ENCODE measurements at regions not wholly inside any gene's neighbourhood (a gene's known extent, or its start where the extent isn't known, plus 50 kb on each side); places are given as distances from the start of the nearest gene placed in this dataset.

DNA sequence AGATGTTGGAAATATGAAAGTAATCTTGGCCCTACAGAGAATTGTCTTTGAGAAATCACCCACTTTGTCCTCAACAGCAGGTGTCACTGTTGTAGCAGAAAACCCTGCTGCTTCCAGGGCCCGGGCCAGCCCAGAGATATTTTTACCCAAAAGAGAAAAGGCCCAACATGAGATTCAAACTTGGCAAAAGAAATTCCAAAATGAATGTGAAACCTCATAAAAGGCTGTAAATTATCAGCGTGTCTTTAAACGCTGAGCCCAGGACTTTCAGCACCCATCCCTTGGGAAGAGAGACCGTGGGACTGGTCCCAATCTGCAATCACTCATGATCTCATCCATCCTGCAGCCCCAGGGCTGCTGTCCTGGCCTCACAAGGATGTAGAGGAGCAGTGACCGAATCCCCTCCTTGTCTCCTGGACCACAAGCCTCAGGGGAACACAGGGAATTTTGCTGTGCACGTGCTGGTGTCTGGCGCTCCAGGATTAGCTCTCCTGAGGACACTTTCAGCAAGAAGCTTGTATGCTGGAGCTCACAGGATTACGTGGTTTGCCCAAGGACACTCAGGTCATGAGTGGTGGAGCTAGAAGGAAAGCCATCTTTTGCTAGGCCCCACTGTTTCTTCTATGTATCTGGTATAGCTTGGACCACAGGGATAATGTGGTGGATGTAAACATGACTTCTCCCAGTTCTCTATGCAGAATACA lies 202.1 kb downstream of the RNF144A start:
- Histone ChIP-seq H3K36me3 (ENCODE audit: insufficient read depth) (no peaks in the 10 kb centered on the region), H3K4me3 (ENCODE audit: low read depth, low read length) (no peak overlapping the region), H3K4me1 (ENCODE audit: insufficient read depth) (no peaks in the 10 kb centered on the region), H3K27ac (ENCODE audit: low read depth) (no peak overlapping the region)
- DNase-seq (ENCODE audit: extremely low spot score) = peak; percentile 40
- WGBS = 36% methylated on average over 8 of the region's 8 CpGs

DNA sequence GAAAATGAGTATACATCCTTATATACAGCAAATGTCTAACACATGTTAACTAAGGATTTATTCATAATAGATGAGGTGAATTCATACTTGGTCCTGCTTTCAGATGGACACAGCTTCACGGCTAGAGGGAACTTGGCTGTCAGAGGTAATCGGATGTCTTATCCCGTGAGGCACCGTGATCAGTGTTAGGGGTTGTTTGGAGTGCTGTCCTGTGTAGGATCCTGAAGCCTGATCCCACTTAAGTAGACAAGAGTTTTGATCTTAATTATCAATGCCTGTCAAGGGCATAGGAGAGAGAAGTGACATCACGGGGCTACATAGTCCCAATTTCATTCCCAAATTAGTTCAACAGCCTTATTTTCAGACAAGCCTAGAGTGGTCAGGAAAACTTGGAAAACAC lies 204.6 kb downstream of the RNF144A start:
- no peak overlapping the region for H3K27ac ChIP-seq (ENCODE audit: low read depth)

DNA sequence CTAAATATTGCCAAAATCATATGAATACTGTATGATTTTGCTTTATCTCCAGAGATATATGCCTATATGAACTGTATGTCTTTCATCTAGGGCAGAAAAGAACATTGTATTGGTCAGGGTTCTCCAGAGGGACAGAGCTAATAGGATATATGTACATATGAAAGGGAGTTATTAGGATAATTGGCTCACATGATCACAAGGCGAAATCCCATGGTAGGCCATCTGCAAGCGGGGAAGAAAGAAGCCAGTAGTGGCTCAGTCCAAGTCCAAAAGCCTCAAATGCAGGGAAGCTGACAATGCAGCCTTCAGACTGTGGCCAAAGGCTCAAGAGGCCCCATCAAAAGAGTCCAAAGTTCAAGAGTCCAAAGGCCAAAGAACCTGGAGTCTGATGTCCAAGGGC lies 209.9 kb downstream of the RNF144A start:
- Histone ChIP-seq H3K4me3 (ENCODE audit: low read depth, low read length) (no peak overlapping the region), H3K4me1 (ENCODE audit: insufficient read depth) (no peaks in the 10 kb centered on the region), H3K27ac (ENCODE audit: low read depth) (no peak overlapping the region), H3K36me3 (ENCODE audit: insufficient read depth) (no peaks in the 10 kb centered on the region)
- no peak for DNase-seq (ENCODE audit: extremely low spot score)
- over 99% methylated on average over 2 of the region's 2 CpGs for WGBS

More for the DNA sequence above, 204.6 kb downstream of the RNF144A start:
- no peaks in the 10 kb centered on the region for H3K36me3 ChIP-seq (ENCODE audit: insufficient read depth)
- H3K4me3 ChIP-seq (ENCODE audit: low read depth, low read length) = no peak overlapping the region
- H3K4me1 ChIP-seq (ENCODE audit: insufficient read depth) = no peaks in the 10 kb centered on the region
- DNase-seq (ENCODE audit: extremely low spot score) = no peak
- WGBS = 99% methylated on average over 5 of the region's 5 CpGs

DNA sequence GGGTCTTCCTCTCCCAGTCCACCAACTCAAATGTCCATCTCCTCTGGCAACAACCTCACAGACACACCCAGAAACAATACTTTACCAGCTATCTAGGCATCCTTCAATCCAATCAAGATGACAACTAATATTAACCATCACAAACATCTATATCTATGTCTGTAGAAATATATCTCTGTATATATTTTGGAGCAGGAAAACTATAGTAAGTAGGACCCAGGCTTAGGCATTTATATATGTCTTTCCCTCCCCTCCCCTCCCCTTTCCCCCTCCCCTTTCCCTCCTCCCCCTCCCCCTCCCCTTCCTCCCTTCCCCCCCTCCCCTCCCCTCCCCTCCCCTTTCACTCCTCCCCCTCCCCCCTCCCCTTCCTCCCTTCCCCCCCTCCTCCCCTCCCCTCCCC lies 210.5 kb downstream of the RNF144A start:
- Histone ChIP-seq H3K27ac (ENCODE audit: low read depth) (no peak overlapping the region), H3K36me3 (ENCODE audit: insufficient read depth) (no peaks in the 10 kb centered on the region), H3K4me1 (ENCODE audit: insufficient read depth) (no peaks in the 10 kb centered on the region), H3K4me3 (ENCODE audit: low read depth, low read length) (no peak overlapping the region)
- no peak for DNase-seq (ENCODE audit: extremely low spot score)

DNA sequence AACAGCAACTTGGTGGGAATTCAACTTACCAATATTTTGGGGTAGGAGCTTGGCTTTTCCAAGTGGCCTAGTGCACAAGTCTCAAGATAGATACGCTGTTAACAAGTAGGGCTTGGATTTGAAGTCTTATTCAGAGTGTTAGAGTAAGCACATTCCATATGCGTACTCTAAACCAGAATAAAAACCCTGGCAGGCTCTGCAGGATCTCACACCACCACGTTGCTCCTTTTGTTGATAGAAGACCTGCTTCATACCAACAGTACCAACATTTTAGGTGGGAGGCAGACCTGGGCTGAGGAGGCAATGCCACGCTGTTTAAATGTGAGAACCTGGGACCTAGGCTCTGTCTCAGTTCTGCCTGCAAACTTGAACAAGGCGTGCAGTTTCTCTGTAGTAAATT lies 214.0 kb downstream of the RNF144A start:
- WGBS = 74% methylated on average over 5 of the region's 5 CpGs
- no peaks in the 10 kb centered on the region for H3K4me1 ChIP-seq (ENCODE audit: insufficient read depth)
- H3K27ac ChIP-seq (ENCODE audit: low read depth) = no peak overlapping the region
- H3K36me3 ChIP-seq (ENCODE audit: insufficient read depth) = no peaks in the 10 kb centered on the region
- DNase-seq (ENCODE audit: extremely low spot score) = no peak
- H3K4me3 ChIP-seq (ENCODE audit: low read depth, low read length) = no peak overlapping the region

DNA sequence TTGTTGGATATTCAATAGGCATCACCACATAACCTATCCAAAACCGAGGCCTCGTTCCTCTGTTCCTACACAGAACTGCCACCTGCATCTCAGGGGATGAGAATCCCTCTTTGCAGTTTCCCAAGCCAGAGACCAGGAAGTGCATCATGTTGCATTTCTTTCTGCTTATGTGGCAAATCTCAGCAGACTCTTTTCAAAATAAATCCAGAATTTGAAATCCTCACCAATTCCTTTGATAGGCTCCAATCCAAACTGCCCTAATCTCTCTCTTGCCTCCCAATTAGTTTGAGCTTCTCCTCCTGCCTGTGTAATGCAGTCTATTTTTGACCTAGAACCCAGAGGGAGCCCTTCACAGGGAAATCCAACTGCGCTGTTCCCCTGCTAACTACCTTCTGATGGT lies 215.5 kb downstream of the RNF144A start:
- WGBS = 97% methylated on average over 3 of the region's 3 CpGs
- Histone ChIP-seq H3K36me3 (ENCODE audit: insufficient read depth) (no peaks in the 10 kb centered on the region), H3K4me1 (ENCODE audit: insufficient read depth) (no peaks in the 10 kb centered on the region), H3K27ac (ENCODE audit: low read depth) (no peak overlapping the region), H3K4me3 (ENCODE audit: low read depth, low read length) (no peak overlapping the region)
- no peak for DNase-seq (ENCODE audit: extremely low spot score)

DNA sequence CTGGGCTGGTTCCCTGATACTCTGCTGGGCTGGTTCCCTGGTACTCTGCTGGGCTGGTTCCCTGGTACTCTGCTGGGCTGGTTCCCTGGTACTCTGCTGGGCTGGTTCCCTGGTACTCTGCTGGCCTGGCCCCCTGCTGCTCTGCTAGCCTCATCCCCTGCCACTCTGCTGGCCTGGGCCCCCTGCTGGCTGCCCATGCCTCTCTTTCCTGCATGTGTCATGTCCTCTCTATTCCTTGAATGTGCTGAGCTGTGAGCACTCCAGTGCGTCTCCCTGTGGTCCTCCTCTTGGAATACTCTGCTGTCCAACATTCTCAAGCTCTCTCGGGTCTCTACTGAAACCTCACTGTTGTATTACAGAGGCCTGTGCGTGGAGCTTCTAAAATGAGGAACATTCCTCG lies 216.3 kb downstream of the RNF144A start:
- WGBS = 95% methylated on average over 4 of the region's 4 CpGs
- Histone ChIP-seq H3K4me3 (ENCODE audit: low read depth, low read length) (no peak overlapping the region), H3K27ac (ENCODE audit: low read depth) (no peak overlapping the region), H3K36me3 (ENCODE audit: insufficient read depth) (no peaks in the 10 kb centered on the region), H3K4me1 (ENCODE audit: insufficient read depth) (no peaks in the 10 kb centered on the region)
- no peak for DNase-seq (ENCODE audit: extremely low spot score)

DNA sequence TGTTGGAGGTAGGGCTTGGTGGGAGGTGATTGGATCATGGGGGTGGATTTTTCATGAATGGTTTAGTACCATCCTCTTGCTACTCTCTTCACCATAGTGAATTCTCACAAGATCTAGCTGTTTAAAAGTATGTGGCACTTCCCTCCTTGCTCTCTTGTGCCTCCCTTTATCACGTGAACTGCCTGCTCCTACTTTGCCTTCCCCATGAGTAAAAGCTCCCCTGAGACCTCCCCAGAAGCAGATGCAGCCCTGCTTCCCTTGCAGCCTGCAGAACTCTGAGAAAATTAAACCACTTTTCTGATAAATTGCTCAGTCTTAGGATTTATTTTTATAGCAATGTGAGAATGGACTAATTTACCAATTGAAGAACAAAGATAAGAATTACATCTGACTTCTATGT lies 223.1 kb downstream of the RNF144A start:
- Histone ChIP-seq H3K4me1 (ENCODE audit: insufficient read depth) (no peaks in the 10 kb centered on the region), H3K27ac (ENCODE audit: low read depth) (no peak overlapping the region), H3K36me3 (ENCODE audit: insufficient read depth) (no peaks in the 10 kb centered on the region), H3K4me3 (ENCODE audit: low read depth, low read length) (no peak overlapping the region)
- no peak for DNase-seq (ENCODE audit: extremely low spot score)
- 40% methylated on average over 1 of the region's 1 CpG for WGBS

DNA sequence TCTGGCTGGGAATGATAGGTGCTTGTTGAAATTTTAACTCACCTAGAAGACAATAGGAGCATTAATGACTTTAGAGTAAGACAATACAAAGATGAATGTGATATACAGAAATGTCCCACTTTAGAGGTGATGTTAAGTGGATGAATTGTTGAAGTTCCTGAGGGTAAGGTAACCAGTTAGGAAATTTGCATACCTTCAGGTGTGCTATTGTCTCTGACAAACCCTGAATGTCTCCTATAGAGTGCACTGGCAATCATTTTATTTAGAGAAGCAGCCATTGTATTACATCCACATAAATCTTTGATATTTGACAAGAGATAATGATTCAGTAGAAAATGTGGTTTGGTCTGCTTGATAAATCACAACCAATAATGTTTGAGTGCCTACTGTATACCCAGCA lies 228.5 kb downstream of the RNF144A start:
- no peak for DNase-seq (ENCODE audit: extremely low spot score)
- H3K4me3 ChIP-seq (ENCODE audit: low read depth, low read length) = no peak overlapping the region
- no peaks in the 10 kb centered on the region for H3K4me1 ChIP-seq (ENCODE audit: insufficient read depth)
- H3K27ac ChIP-seq (ENCODE audit: low read depth) = no peak overlapping the region
- H3K36me3 ChIP-seq (ENCODE audit: insufficient read depth) = no peaks in the 10 kb centered on the region

DNA sequence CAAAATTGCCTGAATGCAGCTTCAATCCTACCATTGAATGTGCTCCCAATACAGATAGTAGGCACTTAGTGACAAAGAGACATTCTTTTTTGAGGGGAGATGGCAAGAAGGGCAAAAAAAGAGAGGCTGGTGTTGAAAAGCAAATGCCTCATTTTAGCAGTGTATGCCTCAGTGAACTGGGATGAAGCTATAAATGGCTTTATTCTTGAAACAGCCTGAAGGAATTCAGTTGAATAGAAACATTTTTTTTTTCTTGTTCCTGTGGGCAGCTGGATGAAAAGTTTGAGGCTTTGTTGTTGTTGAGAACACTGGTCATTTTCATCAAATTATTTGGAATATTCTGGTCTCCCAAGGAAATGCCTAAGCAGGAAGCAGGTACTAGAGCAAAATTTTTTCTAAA lies 228.9 kb downstream of the RNF144A start:
- Histone ChIP-seq H3K4me1 (ENCODE audit: insufficient read depth) (no peaks in the 10 kb centered on the region), H3K36me3 (ENCODE audit: insufficient read depth) (no peaks in the 10 kb centered on the region), H3K27ac (ENCODE audit: low read depth) (no peak overlapping the region), H3K4me3 (ENCODE audit: low read depth, low read length) (no peak overlapping the region)
- DNase-seq (ENCODE audit: extremely low spot score) = no peak

DNA sequence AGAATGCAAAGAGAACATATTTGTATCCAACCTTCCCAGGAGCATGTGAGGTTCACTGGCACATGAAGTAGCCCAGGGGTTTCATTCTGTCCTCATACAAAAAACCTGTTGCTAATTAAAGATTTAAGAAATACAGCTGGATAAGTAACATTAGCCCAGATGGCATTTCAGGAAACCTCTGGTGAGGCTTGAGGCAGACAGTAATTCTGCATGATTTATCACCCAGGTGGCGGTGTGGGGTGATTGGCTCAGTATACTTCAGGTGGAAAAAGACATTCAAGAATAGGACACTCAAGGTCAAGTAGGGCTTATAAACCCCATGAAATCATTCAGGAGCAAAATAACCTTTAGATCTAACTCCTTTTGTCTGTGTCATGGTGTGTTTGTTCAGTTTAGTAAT lies 237.4 kb downstream of the RNF144A start:
- WGBS = 91% methylated on average over 1 of the region's 1 CpG
- H3K36me3 ChIP-seq (ENCODE audit: insufficient read depth) = no peaks in the 10 kb centered on the region
- H3K4me1 ChIP-seq (ENCODE audit: insufficient read depth) = no peaks in the 10 kb centered on the region
- no peak overlapping the region for H3K4me3 ChIP-seq (ENCODE audit: low read depth, low read length)
- DNase-seq (ENCODE audit: extremely low spot score) = no peak
- H3K27ac ChIP-seq (ENCODE audit: low read depth) = no peak overlapping the region

DNA sequence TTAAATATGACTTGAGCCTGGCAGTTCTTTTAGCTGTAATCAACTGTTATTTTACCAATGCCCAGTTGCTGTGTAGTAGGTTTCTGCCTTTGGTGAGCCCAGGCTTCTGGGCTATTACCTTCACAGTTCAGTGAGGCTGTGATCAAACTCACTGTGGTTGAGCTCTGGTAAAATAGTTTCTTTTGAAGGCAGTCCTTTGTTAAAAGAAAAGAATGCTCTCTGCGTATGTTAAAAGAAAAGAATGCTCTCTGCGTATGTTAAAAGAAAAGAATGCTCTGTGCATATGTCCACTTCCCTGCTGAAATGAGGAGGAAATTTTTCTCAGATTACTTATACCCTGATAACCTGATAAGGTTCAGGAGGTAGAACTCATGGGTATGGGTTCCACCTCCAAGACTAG lies 244.3 kb downstream of the RNF144A start:
- DNase-seq (ENCODE audit: extremely low spot score) = no peak
- H3K4me3 ChIP-seq (ENCODE audit: low read depth, low read length) = no peak overlapping the region
- 81% methylated on average over 2 of the region's 2 CpGs for WGBS

DNA sequence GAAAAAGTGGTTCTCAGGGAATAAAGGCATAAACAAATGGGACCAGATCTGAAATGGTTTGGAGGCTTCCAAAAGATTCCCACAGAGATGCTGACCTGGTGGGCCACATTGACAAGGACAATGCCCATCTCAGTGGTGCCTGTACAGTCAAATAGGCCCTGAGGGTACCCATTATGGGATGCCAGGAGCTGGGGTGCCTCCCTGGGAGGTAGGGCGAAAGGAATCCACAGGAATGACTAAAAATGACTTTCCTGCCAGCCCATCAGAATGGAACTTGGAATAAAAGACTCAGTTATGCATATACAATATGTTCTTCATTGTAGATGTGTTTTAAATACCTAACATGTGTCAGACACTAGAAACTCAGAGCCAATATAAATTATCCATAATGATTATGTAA lies 248.5 kb downstream of the RNF144A start:
- H3K4me3 ChIP-seq (ENCODE audit: low read depth, low read length) = no peak overlapping the region
- WGBS = 93% methylated on average over 1 of the region's 1 CpG
- DNase-seq (ENCODE audit: extremely low spot score) = no peak
- no peaks in the 10 kb centered on the region for H3K36me3 ChIP-seq (ENCODE audit: insufficient read depth)
- H3K27ac ChIP-seq (ENCODE audit: low read depth) = no peak overlapping the region
- no peaks in the 10 kb centered on the region for H3K4me1 ChIP-seq (ENCODE audit: insufficient read depth)

More for the DNA sequence above, 244.3 kb downstream of the RNF144A start:
- H3K4me1 ChIP-seq (ENCODE audit: insufficient read depth) = no peaks in the 10 kb centered on the region
- no peaks in the 10 kb centered on the region for H3K36me3 ChIP-seq (ENCODE audit: insufficient read depth)
- H3K27ac ChIP-seq (ENCODE audit: low read depth) = no peak overlapping the region

DNA sequence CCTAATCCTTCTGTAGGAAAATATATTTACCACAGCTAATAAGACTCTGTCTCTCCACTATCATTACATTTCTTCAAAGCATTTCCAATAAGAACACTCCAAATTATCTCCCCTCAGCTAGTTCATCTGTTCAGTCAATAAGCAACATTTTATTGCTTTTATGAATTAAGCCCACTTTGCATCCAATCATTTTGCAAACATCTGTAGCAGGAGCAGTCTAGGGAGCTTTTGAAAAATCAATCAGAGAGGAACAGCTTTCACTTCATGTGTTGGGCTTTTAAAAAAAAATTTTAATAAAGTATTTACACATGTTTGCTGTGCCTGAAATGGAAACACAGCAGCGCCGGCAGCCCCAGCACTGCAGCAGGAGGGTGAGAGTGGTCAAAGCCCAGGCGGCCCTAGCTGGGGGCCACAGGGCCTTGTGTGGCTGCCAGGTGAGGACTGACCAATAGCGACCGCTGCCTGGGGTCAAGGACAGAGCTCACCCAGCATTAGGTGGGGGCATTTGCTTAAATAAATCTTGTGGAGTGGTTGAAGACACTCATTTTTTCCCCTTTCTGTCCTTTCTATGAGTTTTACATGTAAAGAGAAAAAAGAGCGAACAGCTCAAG lies 250.7 kb downstream of the RNF144A start:
- 74% methylated on average over 6 of the region's 6 CpGs for WGBS
- DNase-seq (ENCODE audit: extremely low spot score) = no peak
- Histone ChIP-seq H3K4me1 (ENCODE audit: insufficient read depth) (no peaks in the 10 kb centered on the region), H3K27ac (ENCODE audit: low read depth) (no peak overlapping the region), H3K36me3 (ENCODE audit: insufficient read depth) (no peaks in the 10 kb centered on the region), H3K4me3 (ENCODE audit: low read depth, low read length) (no peak overlapping the region)

DNA sequence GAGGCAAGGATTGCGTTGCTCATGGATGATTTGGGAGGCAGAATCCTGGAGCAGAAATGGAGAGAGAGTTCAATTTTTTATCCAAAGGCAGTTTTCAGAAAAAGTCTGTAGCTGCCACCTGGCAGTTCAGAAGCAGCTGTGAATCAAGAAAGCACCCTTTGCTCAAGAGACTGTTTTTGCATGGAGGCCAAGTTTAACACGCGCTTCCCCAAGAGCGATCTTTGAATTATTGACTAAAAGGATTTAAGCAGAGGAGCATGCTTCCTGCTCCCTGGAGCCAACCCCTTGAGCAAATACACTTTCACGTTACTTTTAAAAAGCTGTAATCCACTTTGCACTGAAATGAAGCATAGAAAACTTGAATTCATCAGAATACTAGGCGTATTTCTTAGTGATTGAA lies 252.4 kb downstream of the RNF144A start:
- Histone ChIP-seq H3K36me3 (ENCODE audit: insufficient read depth) (no peaks in the 10 kb centered on the region), H3K4me3 (ENCODE audit: low read depth, low read length) (no peak overlapping the region), H3K27ac (ENCODE audit: low read depth) (no peak overlapping the region), H3K4me1 (ENCODE audit: insufficient read depth) (no peaks in the 10 kb centered on the region)
- 65% methylated on average over 6 of the region's 6 CpGs for WGBS
- no peak for DNase-seq (ENCODE audit: extremely low spot score)
